ENCODE measurements at regions not wholly inside any gene's neighbourhood (a gene's known extent, or its start where the extent isn't known, plus 50 kb on each side); places are given as distances from the start of the nearest gene placed in this dataset.
"Not testable (repeated sequence)": the region's sequence is repeated elsewhere in the genome, so short reads cannot be mapped to it uniquely, and the experiment has no call there.

DNA sequence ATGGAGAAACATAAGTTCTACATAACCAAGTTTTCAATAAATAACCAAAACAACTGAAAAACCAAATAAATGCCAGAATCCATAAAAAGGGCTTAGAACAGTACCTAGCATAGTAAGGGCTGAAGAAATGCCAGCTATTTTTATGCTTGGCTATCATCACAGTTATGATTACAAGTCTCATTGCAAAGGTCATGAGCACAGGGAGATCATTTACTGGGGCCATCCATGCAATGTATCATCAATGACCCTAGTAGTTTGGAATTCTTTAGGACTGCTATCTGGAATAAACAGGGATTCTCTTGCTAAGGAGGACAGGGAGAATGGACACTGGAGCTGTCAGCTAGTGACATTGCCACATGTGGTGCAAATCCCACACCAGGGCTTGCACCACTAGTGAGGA is 92.5 kb upstream of the NAP1L1 start:
- no peak for DNase-seq

GRCh38 chr12:76175946-76176345 is 91.5 kb upstream of the NAP1L1 start:
- not testable (repeated sequence) for DNase-seq

GRCh38 chr12:76173756-76174155 is 89.3 kb upstream of the NAP1L1 start:
- no peak for DNase-seq

GRCh38 chr12:76158518-76159321 is 74.2 kb upstream of the NAP1L1 start:
- peak; percentile 83 for DNase-seq

GRCh38 chr12:76156726-76157125 is 72.2 kb upstream of the NAP1L1 start:
- no peak for DNase-seq

DNA sequence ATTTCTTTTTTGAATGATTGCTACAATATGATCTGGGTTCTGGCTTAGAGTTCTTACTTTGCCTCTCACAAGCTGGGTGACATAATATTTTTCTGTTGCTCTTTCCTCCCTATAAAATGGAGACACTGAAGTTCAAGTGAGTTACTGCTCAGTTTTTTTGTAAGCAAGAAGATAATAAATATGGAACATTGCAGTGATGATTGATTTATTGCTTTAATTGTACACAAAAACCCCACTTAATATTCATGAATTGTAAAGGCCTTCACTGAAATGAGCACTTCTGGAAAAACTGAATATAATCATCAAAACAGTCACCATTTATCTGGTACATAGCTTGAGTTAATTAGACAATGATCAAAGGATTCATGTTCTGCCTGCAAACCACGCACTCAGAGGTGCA is 71.8 kb upstream of the NAP1L1 start:
- DNase-seq, result no peak

DNA sequence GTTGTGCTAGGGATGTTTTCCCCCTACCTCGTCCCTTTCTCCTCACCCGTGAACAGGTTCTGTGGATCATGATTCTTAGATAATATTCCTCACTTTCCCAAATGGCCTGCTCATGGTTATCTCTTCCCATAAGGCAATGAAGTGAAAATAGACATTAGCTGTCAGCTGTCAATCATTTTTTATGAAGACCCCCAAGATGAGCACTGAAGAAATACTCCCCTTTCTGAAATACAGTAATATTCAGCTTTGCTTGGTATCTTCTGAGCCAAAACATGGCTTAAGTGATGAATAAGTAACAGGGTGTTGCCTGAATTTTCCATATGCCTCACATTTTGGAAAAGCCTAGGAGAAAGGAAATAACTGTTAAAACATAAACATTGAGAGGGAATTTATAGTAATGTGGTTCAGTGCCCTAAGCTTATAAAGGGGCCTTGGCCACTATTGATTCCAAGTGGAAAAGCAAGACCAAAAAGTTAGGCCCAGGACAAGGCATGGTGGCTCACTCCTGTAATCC is 70.7 kb upstream of the NAP1L1 start:
- DNase-seq, result no peak

- DNase-seq, result no peak
Measured at GRCh38 chr12:76153616-76154015, 69.1 kb upstream of the NAP1L1 start.

DNA sequence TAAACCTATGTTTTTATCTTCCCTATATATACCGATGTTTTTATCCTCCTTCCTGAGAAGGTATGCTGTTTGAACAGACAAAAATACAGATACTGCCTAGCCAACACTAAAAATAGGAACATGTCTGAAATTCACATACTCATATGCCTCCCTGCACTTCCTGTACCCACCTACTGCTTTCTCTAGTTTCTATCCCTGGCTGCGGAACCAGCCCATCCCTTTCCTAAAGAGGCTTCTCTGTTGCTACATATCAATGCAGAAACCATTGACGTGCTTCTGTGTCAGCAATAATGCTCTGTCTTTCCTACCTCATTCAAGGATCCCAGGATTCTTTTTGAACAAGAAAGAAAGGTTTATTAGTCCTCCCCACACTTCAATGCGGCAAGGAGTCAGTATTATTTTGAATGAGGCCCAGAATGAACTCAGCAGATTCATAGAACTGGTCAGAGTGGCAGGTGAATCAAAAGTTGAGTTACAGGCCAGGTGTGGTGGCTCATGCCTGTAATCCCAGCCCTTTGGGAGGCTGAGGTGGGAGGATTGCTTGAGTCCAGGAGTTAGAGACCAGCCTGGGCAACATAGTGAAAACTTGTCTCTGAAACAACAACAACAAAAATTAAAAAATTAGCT is 67.8 kb upstream of the NAP1L1 start:
- no peak for DNase-seq

GRCh38 chr12:76144245-76144549 is 59.7 kb upstream of the NAP1L1 start:
- peak; percentile 78 for DNase-seq

- no peak for DNase-seq
Measured at GRCh38 chr12:76143343-76144244, 59.1 kb upstream of the NAP1L1 start.

DNA sequence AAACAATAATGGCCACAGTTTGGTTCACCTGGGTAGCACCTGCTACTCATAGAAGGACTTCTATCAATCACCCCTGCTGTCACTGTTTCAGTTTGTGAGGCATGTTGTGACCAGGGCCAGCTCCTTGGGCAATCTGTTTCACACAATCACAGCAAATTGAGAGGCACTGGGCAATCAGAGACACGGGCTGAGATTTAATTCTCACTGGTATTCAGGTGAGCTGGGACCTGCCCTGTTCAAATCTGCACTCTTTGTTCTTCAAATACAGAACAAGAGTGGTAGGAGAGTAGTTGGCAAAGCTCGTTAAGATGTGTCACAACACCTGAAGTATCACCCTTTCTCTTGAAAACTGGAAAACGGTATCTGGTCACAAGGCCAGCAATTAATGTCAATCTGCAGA is 57.8 kb upstream of the NAP1L1 start:
- DNase-seq, result no peak

DNA sequence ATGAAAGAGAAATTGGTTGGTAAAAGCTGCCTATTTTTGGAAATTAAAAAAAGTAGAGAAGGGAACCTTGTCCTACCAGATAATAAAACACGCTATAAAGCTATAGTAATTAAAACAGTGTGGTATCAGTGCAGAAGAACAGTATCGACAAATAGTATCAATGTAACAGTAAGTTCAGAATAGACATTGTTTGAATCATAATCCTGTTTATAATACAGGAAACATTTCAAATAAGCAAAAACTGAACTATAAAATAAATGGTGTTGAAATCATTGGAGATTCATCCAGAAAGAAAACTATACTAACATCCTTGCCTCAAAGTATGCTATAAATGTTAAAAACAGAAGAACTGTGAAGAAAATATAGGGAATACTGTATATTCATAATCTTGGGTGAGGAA is 54.2 kb upstream of the NAP1L1 start:
- DNase-seq, result no peak

DNA sequence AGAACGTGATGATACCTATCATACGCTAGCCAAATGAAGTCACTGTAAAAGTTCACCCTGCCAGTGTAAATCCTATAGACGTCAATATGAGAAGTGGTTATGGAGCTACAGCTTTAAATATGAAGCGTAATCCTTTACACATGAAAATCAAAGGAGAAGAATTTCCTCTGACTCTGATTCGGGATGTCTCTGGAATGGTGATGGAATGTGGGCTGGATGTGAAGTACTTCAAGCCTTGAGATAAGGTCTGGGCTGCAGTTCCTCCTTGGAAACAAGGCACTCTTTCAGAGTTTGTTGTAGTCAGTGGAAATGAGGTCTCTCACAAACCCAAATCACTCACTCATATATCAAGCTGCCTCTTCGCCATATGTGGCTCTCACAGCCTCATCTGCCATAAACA is 53.1 kb upstream of the NAP1L1 start:
- DNase-seq, result no peak

DNA sequence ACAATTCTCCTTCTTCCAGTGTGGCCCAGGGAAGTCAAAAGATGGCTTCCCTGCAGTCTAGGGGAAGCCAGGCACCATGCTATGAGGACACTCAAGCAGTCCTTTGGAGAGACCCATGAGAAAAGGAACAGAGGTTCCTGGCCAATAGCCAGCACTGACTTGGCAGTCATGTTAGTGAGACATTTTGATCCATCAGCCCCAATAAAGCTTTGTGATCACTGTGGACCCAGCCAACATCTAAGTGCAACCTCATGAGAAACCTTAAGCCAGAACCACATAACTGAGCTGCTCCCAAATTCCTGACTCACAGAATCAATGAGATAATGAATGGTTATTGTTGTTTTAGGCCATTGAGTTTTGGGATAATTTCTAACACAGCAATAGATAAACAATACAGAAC is 51.0 kb upstream of the NAP1L1 start:
- DNase-seq, result no peak
